ENCODE measurements at regions not wholly inside any gene's neighbourhood (a gene's known extent, or its start where the extent isn't known, plus 50 kb on each side); places are given as distances from the start of the nearest gene placed in this dataset.

DNA sequence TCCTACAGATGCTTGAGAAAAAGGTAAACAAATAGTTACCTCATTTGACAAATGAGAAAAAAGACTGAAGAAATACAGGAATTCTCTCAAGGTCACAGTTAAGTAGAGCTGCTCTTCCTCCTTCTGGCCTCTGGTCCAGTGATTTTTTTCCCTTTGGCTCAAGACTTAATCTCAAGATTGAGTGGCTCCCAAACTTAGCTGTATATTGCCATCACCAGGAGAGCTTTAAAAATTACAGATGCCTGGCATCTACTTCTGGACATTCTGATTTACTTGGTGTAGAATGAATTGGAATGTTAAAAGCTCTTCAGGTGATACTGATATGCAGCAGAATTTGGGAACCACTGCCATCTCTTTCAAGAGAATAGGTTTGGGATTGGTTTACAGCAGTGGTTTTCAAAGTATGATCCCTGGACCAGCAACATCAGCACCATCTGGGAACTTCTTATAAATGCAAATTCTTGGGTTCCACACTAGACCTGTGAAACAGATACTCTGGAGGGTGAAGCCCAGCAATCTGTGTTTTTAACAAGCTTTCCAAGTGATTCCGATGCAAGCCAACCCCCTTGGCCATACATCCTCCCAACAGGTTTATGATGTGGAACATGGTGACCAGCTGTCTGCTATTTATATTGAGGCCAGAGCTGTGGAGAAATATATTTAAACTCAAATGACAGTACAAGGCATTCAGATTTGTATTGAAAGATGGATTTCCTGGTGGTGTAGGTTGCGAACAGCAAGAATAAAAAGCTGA lies 333.0 kb upstream of the RARB start:
- TF ChIP-seq, protein P1, sequence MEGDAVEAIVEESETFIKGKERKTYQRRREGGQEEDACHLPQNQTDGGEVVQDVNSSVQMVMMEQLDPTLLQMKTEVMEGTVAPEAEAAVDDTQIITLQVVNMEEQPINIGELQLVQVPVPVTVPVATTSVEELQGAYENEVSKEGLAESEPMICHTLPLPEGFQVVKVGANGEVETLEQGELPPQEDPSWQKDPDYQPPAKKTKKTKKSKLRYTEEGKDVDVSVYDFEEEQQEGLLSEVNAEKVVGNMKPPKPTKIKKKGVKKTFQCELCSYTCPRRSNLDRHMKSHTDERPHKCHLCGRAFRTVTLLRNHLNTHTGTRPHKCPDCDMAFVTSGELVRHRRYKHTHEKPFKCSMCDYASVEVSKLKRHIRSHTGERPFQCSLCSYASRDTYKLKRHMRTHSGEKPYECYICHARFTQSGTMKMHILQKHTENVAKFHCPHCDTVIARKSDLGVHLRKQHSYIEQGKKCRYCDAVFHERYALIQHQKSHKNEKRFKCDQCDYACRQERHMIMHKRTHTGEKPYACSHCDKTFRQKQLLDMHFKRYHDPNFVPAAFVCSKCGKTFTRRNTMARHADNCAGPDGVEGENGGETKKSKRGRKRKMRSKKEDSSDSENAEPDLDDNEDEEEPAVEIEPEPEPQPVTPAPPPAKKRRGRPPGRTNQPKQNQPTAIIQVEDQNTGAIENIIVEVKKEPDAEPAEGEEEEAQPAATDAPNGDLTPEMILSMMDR (IDR thresholded peaks at IDR 0.05; ENCODE audit: insufficient read depth, low read depth, low read length): peak; percentile 20; the same call in 1 of the 2 replicates
- H3K27me3 ChIP-seq (ENCODE audit: control insufficient read depth, insufficient read depth, low read length): no peaks in the 10 kb centered on the region
- DNase-seq (ENCODE audit: low read depth): no peak
- no peaks in the 10 kb centered on the region for H3K36me3 ChIP-seq (ENCODE audit: control insufficient read depth, insufficient read depth, low read length)
- CTCF ChIA-PET: interaction anchor here (0.9 to 1.6 kb wide), 7 partner anchors 8 to 82 kb away, joined by 3 to 12 read pairs (median 3); no protein-coding TSS in a partner anchor
- POLR2A ChIA-PET: no interaction called here
- H3K4me3 ChIP-seq (ENCODE audit: low read depth, low read length): no peak overlapping the region

DNA sequence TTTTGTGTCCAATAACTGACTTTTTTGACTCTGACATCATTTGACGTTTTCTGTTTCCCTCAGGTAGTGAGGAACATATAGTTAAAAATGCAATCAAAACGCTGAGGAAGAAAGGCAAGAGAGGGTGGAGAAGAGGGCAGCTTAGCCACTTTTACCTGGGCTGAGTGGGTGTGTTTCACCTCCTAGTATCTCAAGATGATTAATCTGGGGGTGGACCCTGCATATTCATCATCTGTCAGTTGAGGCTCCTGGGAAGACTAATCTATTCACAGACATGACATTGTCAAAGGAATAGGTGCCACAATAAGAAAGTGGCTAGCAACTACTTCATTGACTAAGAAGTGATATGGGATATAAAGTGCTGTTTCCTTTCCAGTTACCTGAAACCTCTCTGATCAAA lies 331.5 kb upstream of the RARB start:
- CTCF ChIA-PET: no interaction called here
- Histone ChIP-seq H3K36me3 (ENCODE audit: control insufficient read depth, insufficient read depth, low read length) (no peaks in the 10 kb centered on the region), H3K4me3 (ENCODE audit: low read depth, low read length) (no peak overlapping the region), H3K27me3 (ENCODE audit: control insufficient read depth, insufficient read depth, low read length) (no peaks in the 10 kb centered on the region)
- POLR2A ChIA-PET: no interaction called here
- TF ChIP-seq, protein P1 (IDR thresholded peaks at IDR 0.05; ENCODE audit: insufficient read depth, low read depth, low read length): no peak
- no peak for DNase-seq (ENCODE audit: low read depth)

DNA sequence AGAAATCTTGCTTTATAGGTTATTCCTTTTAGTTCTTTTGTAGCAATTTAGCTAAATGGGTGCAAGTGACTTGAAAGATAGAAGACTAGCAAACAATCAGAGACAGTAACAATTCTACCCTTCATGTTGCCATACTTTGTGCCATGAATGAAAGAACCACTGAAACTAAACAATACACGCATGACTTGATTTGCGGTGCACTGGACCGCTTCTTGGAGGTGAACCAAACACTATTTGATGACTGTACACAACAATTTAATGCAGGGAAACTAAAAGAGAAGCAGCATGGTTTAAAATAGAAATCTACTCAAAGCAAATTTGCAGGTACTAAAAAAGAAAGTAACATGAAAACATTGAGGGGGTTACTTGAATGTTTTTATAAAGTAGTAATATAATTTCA lies 331.0 kb upstream of the RARB start:
- H3K36me3 ChIP-seq (ENCODE audit: control insufficient read depth, insufficient read depth, low read length): no peaks in the 10 kb centered on the region
- TF ChIP-seq, protein P1 (IDR thresholded peaks at IDR 0.05; ENCODE audit: insufficient read depth, low read depth, low read length): no peak
- no peaks in the 10 kb centered on the region for H3K27me3 ChIP-seq (ENCODE audit: control insufficient read depth, insufficient read depth, low read length)
- no peak for DNase-seq (ENCODE audit: low read depth)
- ChIA-PET POLR2A (no interaction called here), CTCF (no interaction called here)
- H3K4me3 ChIP-seq (ENCODE audit: low read depth, low read length): no peak overlapping the region

DNA sequence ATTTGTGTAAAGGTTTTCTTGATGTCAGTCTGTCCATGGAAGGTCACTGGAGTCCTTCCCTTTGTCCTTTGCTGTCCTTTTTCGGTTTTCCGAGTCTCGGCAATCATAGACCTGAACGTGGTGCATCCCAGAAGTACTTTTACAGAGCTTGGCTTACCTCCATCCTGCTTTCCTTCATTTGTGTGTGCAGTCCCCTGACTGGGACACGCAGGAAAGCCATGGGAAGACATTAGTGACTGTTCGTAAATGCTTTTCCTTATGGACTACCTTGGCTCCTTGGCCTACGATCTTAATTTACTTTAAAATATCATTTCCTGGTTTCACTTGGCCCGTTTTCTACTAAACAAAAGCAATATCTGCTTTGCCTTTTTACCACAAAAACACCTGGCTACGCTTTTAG lies 328.4 kb upstream of the RARB start:
- CTCF ChIA-PET: no interaction called here
- no peaks in the 10 kb centered on the region for H3K27me3 ChIP-seq (ENCODE audit: control insufficient read depth, insufficient read depth, low read length)

DNA sequence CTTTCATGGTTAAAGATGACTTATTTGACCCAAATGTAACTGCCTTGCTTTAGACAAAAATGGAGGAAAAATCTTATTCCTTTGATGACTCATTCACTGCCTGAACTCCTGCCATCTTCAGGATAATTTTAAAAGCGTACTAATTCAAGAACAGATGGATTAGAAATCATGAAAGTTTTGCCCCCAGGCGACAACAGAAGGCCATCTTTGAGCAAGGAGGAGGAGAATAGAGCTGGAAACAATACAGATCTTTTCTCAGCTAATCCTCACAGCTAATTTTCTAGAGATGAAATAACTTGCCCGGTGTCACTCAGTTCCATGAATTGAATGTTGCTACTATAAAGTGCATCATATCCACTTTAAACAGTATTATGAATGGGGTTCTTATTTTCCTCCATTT lies 324.7 kb upstream of the RARB start:
- ChIA-PET POLR2A (no interaction called here), CTCF (interaction anchor here (0.8 to 1.1 kb wide), 3 partner anchors 9 to 21 kb away, joined by 3 to 4 read pairs (median 4); no protein-coding TSS in a partner anchor)
- H3K36me3 ChIP-seq (ENCODE audit: control insufficient read depth, insufficient read depth, low read length): no peaks in the 10 kb centered on the region
- H3K4me3 ChIP-seq (ENCODE audit: low read depth, low read length): no peak overlapping the region
- peak; percentile 9 for DNase-seq (ENCODE audit: low read depth)
- TF ChIP-seq, protein P1 (IDR thresholded peaks at IDR 0.05; ENCODE audit: insufficient read depth, low read depth, low read length): no peak
- no peaks in the 10 kb centered on the region for H3K27me3 ChIP-seq (ENCODE audit: control insufficient read depth, insufficient read depth, low read length)

More for the DNA sequence above, 328.4 kb upstream of the RARB start:
- TF ChIP-seq, protein P1 (IDR thresholded peaks at IDR 0.05; ENCODE audit: insufficient read depth, low read depth, low read length): no peak
- Histone ChIP-seq H3K36me3 (ENCODE audit: control insufficient read depth, insufficient read depth, low read length) (no peaks in the 10 kb centered on the region), H3K4me3 (ENCODE audit: low read depth, low read length) (no peak overlapping the region)
- DNase-seq (ENCODE audit: low read depth): no peak
- POLR2A ChIA-PET: no interaction called here
